ENCODE measurements at regions not wholly inside any gene's neighbourhood (a gene's known extent, or its start where the extent isn't known, plus 50 kb on each side); places are given as distances from the start of the nearest gene placed in this dataset.
"Not testable (repeated sequence)": the region's sequence is repeated elsewhere in the genome, so short reads cannot be mapped to it uniquely, and the experiment has no call there.

- Mint-ChIP-seq H3K9me3 (peaks cover 18% of the 10 kb centered on the region), H3K4me3 (no peak overlapping the region), H3K36me3 (ENCODE audit: low read depth) (no peaks in the 10 kb centered on the region), H3K27ac (no peak overlapping the region), H3K27me3 (no peaks in the 10 kb centered on the region), H3K4me1 (ENCODE audit: low read depth) (no peaks in the 10 kb centered on the region)
- intact Hi-C loops (cut with micrococcal nuclease) = loop anchor here (5.0 kb wide), 1 partner anchor 49 kb away; no protein-coding TSS in a partner anchor
Observed at GRCh38 chr17:71546419-71546818, 574.4 kb upstream of the SOX9 start.

GRCh38 chr17:71547904-71548303, 572.9 kb upstream of the SOX9 start:
- Mint-ChIP-seq H3K27me3 (no peaks in the 10 kb centered on the region), H3K36me3 (ENCODE audit: low read depth) (no peaks in the 10 kb centered on the region), H3K4me3 (no peak overlapping the region), H3K27ac (no peak overlapping the region), H3K4me1 (ENCODE audit: low read depth) (no peaks in the 10 kb centered on the region), H3K9me3 (peaks cover 26% of the 10 kb centered on the region)
- intact Hi-C loops (cut with micrococcal nuclease) = loop anchor here (5.0 kb wide), 1 partner anchor 51 kb away; no protein-coding TSS in a partner anchor

GRCh38 chr17:71548540-71549190, 572.2 kb upstream of the SOX9 start:
- Mint-ChIP-seq H3K4me3 (no peak overlapping the region), H3K27me3 (no peaks in the 10 kb centered on the region), H3K27ac (no peak overlapping the region), H3K4me1 (ENCODE audit: low read depth) (no peaks in the 10 kb centered on the region), H3K36me3 (ENCODE audit: low read depth) (no peaks in the 10 kb centered on the region), H3K9me3 (peaks cover 33% of the 10 kb centered on the region)
- intact Hi-C loops (cut with micrococcal nuclease) = loop anchor here (5.0 kb wide), 1 partner anchor 51 kb away; no protein-coding TSS in a partner anchor

- peaks cover 36% of the 10 kb centered on the region for H3K9me3 Mint-ChIP-seq
- no peak overlapping the region for H3K4me3 Mint-ChIP-seq
- no peaks in the 10 kb centered on the region for H3K27me3 Mint-ChIP-seq
- H3K4me1 Mint-ChIP-seq (ENCODE audit: low read depth) = no peaks in the 10 kb centered on the region
- no peak overlapping the region for H3K27ac Mint-ChIP-seq
- no peaks in the 10 kb centered on the region for H3K36me3 Mint-ChIP-seq (ENCODE audit: low read depth)
- intact Hi-C loops (cut with micrococcal nuclease) = no loop called here
Observed at GRCh38 chr17:71550675-71551074, 570.1 kb upstream of the SOX9 start.

GRCh38 chr17:71553381-71553780, 567.4 kb upstream of the SOX9 start:
- intact Hi-C loops (cut with micrococcal nuclease) = no loop called here
- H3K4me1 Mint-ChIP-seq (ENCODE audit: low read depth) = no peaks in the 10 kb centered on the region
- H3K27ac Mint-ChIP-seq = no peak overlapping the region
- no peaks in the 10 kb centered on the region for H3K27me3 Mint-ChIP-seq
- H3K4me3 Mint-ChIP-seq = no peak overlapping the region
- H3K9me3 Mint-ChIP-seq = peaks cover 47% of the 10 kb centered on the region
- H3K36me3 Mint-ChIP-seq (ENCODE audit: low read depth) = no peaks in the 10 kb centered on the region

GRCh38 chr17:71558901-71559300, 561.9 kb upstream of the SOX9 start:
- H3K27ac Mint-ChIP-seq = no peak overlapping the region
- intact Hi-C loops (cut with micrococcal nuclease) = no loop called here
- H3K9me3 Mint-ChIP-seq = peaks cover 30% of the 10 kb centered on the region
- H3K4me3 Mint-ChIP-seq = no peak overlapping the region
- no peaks in the 10 kb centered on the region for H3K27me3 Mint-ChIP-seq
- H3K36me3 Mint-ChIP-seq (ENCODE audit: low read depth) = no peaks in the 10 kb centered on the region
- no peaks in the 10 kb centered on the region for H3K4me1 Mint-ChIP-seq (ENCODE audit: low read depth)

GRCh38 chr17:71572343-71572742, 548.5 kb upstream of the SOX9 start:
- Mint-ChIP-seq H3K4me3 (no peak overlapping the region), H3K27ac (no peak overlapping the region), H3K36me3 (ENCODE audit: low read depth) (no peaks in the 10 kb centered on the region), H3K9me3 (peaks cover 24% of the 10 kb centered on the region), H3K4me1 (ENCODE audit: low read depth) (no peaks in the 10 kb centered on the region), H3K27me3 (no peaks in the 10 kb centered on the region)
- intact Hi-C loops (cut with micrococcal nuclease) = no loop called here

GRCh38 chr17:71578446-71578845, 542.4 kb upstream of the SOX9 start:
- Mint-ChIP-seq H3K4me3 (no peak overlapping the region), H3K27ac (no peak overlapping the region)
- intact Hi-C loops (cut with micrococcal nuclease) = no loop called here

GRCh38 chr17:71580220-71580619, 540.6 kb upstream of the SOX9 start:
- Mint-ChIP-seq H3K36me3 (ENCODE audit: low read depth) (no peaks in the 10 kb centered on the region), H3K4me3 (no peak overlapping the region), H3K9me3 (peaks cover 25% of the 10 kb centered on the region), H3K27me3 (no peaks in the 10 kb centered on the region), H3K4me1 (ENCODE audit: low read depth) (no peaks in the 10 kb centered on the region), H3K27ac (no peak overlapping the region)
- intact Hi-C loops (cut with micrococcal nuclease) = no loop called here

More at GRCh38 chr17:71578446-71578845, 542.4 kb upstream of the SOX9 start:
- H3K4me1 Mint-ChIP-seq (ENCODE audit: low read depth) = no peaks in the 10 kb centered on the region
- H3K36me3 Mint-ChIP-seq (ENCODE audit: low read depth) = no peaks in the 10 kb centered on the region
- H3K9me3 Mint-ChIP-seq = peaks cover 29% of the 10 kb centered on the region
- no peaks in the 10 kb centered on the region for H3K27me3 Mint-ChIP-seq

- no peaks in the 10 kb centered on the region for H3K4me1 Mint-ChIP-seq (ENCODE audit: low read depth)
- no peaks in the 10 kb centered on the region for H3K27me3 Mint-ChIP-seq
- no peaks in the 10 kb centered on the region for H3K36me3 Mint-ChIP-seq (ENCODE audit: low read depth)
- peaks cover 6% of the 10 kb centered on the region for H3K9me3 Mint-ChIP-seq
- intact Hi-C loops (cut with micrococcal nuclease) = no loop called here
- H3K27ac Mint-ChIP-seq = no peak overlapping the region
- no peak overlapping the region for H3K4me3 Mint-ChIP-seq
Observed at GRCh38 chr17:71585540-71585939, 535.3 kb upstream of the SOX9 start.

- no peaks in the 10 kb centered on the region for H3K36me3 Mint-ChIP-seq (ENCODE audit: low read depth)
- H3K4me1 Mint-ChIP-seq (ENCODE audit: low read depth) = no peaks in the 10 kb centered on the region
- no peak overlapping the region for H3K4me3 Mint-ChIP-seq
- peaks cover 15% of the 10 kb centered on the region for H3K9me3 Mint-ChIP-seq
- no peaks in the 10 kb centered on the region for H3K27me3 Mint-ChIP-seq
- intact Hi-C loops (cut with micrococcal nuclease) = no loop called here
- no peak overlapping the region for H3K27ac Mint-ChIP-seq
Observed at GRCh38 chr17:71592431-71592830, 528.4 kb upstream of the SOX9 start.

GRCh38 chr17:71593078-71593477, 527.7 kb upstream of the SOX9 start:
- no peaks in the 10 kb centered on the region for H3K4me1 Mint-ChIP-seq (ENCODE audit: low read depth)
- H3K36me3 Mint-ChIP-seq (ENCODE audit: low read depth) = no peaks in the 10 kb centered on the region
- intact Hi-C loops (cut with micrococcal nuclease) = no loop called here
- H3K4me3 Mint-ChIP-seq = no peak overlapping the region
- no peaks in the 10 kb centered on the region for H3K27me3 Mint-ChIP-seq
- peaks cover 15% of the 10 kb centered on the region for H3K9me3 Mint-ChIP-seq
- H3K27ac Mint-ChIP-seq = no peak overlapping the region

GRCh38 chr17:71599583-71599982, 521.2 kb upstream of the SOX9 start:
- H3K9me3 Mint-ChIP-seq = peaks cover 17% of the 10 kb centered on the region
- intact Hi-C loops (cut with micrococcal nuclease); H3K27ac Mint-ChIP-seq; H3K27me3 Mint-ChIP-seq; H3K4me3 Mint-ChIP-seq; H3K36me3 Mint-ChIP-seq (ENCODE audit: low read depth); H3K4me1 Mint-ChIP-seq (ENCODE audit: low read depth): not testable (repeated sequence)

GRCh38 chr17:71600137-71600789, 520.6 kb upstream of the SOX9 start:
- peaks cover 12% of the 10 kb centered on the region for H3K9me3 Mint-ChIP-seq
- no peak overlapping the region for H3K4me3 Mint-ChIP-seq
- H3K4me1 Mint-ChIP-seq (ENCODE audit: low read depth) = no peaks in the 10 kb centered on the region
- no peaks in the 10 kb centered on the region for H3K36me3 Mint-ChIP-seq (ENCODE audit: low read depth)
- no peak overlapping the region for H3K27ac Mint-ChIP-seq
- intact Hi-C loops (cut with micrococcal nuclease) = no loop called here
- H3K27me3 Mint-ChIP-seq = no peaks in the 10 kb centered on the region

Data from dendritic cell treated with granulocyte-macrophage colony-stimulating factor and Interleukin-4, amounts not matched to agents 40 ng/mL and 50 ng/mL, for 4 days (primary cell).